ENCODE measurements at regions not wholly inside any gene's neighbourhood (a gene's known extent, or its start where the extent isn't known, plus 50 kb on each side); places are given as distances from the start of the nearest gene placed in this dataset.

DNA sequence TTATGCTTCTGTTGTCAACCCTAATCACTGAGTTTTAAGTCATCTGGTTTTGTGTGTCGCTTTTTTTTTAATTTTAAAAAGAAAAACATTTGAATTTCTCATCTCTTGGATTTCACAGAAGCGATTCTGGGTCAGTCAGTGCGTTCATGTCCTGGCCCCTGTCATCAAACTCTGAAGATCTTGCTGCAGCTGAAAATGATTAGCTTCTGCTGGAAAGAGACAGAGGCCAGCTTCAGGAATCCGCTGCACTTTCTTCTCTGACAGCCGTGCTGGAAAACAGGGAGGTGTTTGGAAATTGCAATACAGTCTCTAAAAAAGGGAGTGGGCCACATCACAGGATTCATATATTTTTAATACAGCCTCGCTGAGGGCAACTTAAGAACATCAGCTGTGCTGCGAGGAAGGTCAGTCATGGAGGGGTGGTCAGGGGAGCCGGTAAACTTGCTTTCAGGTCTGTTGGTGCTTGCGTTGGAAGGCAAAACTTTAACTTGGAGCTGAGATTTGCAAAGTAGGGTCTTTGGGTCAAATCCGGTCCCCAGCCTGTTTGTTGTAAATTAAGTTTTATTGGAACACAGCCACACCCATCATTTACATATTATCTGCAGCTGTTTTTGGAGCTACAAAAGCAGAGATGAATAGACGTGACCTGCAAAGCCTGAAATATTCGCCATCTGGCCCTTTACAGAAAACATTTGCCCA lies 190.8 kb downstream of the AACS start:
- TF ChIP-seq, protein P1, sequence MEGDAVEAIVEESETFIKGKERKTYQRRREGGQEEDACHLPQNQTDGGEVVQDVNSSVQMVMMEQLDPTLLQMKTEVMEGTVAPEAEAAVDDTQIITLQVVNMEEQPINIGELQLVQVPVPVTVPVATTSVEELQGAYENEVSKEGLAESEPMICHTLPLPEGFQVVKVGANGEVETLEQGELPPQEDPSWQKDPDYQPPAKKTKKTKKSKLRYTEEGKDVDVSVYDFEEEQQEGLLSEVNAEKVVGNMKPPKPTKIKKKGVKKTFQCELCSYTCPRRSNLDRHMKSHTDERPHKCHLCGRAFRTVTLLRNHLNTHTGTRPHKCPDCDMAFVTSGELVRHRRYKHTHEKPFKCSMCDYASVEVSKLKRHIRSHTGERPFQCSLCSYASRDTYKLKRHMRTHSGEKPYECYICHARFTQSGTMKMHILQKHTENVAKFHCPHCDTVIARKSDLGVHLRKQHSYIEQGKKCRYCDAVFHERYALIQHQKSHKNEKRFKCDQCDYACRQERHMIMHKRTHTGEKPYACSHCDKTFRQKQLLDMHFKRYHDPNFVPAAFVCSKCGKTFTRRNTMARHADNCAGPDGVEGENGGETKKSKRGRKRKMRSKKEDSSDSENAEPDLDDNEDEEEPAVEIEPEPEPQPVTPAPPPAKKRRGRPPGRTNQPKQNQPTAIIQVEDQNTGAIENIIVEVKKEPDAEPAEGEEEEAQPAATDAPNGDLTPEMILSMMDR (IDR thresholded peaks at IDR 0.05 in 8 of 11, conservative IDR thresholded peaks at IDR 0.05 in 3 of 11): no peak
- no peak for TF ChIP-seq POLR2AphosphoS5 (IDR thresholded peaks at IDR 0.05)
- TF ChIP-seq POLR2A (IDR thresholded peaks at IDR 0.05): no peak
